ENCODE measurements at regions not wholly inside any gene's neighbourhood (a gene's known extent, or its start where the extent isn't known, plus 50 kb on each side); places are given as distances from the start of the nearest gene placed in this dataset.

DNA sequence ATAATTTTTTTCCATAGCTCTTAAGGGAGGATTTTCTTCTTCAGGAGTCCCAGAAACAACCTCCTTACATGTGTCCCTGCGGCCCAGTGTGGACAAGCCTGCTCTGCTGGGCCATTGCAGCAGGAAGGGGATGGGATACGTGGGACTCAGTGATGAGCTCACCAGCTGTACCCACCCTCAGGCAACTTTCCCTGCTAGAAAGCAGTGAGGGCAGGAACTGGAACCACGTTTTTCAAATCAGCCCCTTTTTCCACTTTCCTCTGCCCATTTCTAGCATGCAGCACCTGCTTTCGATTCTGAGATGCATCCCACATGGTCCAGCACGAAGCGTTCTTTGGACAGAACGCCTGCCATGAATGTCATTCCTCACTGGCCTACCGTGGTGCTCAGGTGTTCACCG lies 232.7 kb downstream of the KLF6 start:
- Histone ChIP-seq H3K9me3 (ENCODE audit: control insufficient read depth in 1 of 2, low read length in 2 of 2) (no peaks in the 10 kb centered on the region), H3K4me1 (ENCODE audit: control insufficient read depth in 1 of 2, insufficient read depth in 2 of 2, low read length in 2 of 2) (no peaks in the 10 kb centered on the region)

DNA sequence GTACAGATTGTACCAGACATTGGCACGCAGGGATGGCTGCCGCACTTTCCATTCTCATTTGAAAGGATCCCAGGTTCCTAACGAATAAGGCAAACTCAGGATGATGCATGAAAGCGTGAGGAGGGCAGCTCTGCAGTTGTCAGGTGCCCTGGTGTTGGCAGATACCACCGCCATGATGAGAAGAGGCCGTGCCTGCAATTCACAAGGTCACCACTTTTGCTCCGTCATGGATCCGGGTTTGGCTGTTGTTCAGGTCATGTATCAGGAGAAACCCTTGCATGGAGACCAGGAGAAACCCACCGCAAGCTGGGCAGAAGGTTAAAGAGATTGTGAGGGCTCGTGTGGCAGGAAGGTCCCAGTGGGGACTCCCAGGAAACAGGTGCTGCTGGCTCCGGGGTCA lies 233.2 kb downstream of the KLF6 start:
- Histone ChIP-seq H3K27me3 (ENCODE audit: low read depth, low read length) (no peaks in the 10 kb centered on the region), H3K36me3 (ENCODE audit: control insufficient read depth in 1 of 2, insufficient read depth in 2 of 2, low read length in 2 of 2) (no peaks in the 10 kb centered on the region), H3K4me3 (ENCODE audit: low read depth in 1 of 2, low read length in 2 of 2) (no peak overlapping the region), H3K27ac (ENCODE audit: low read length) (no peak overlapping the region), H3K4me1 (ENCODE audit: control insufficient read depth in 1 of 2, insufficient read depth in 2 of 2, low read length in 2 of 2) (no peaks in the 10 kb centered on the region), H3K9me3 (ENCODE audit: control insufficient read depth in 1 of 2, low read length in 2 of 2) (no peaks in the 10 kb centered on the region)

More for the DNA sequence above, 232.7 kb downstream of the KLF6 start:
- no peaks in the 10 kb centered on the region for H3K27me3 ChIP-seq (ENCODE audit: low read depth, low read length)
- H3K4me3 ChIP-seq (ENCODE audit: low read depth in 1 of 2, low read length in 2 of 2) = no peak overlapping the region
- no peaks in the 10 kb centered on the region for H3K36me3 ChIP-seq (ENCODE audit: control insufficient read depth in 1 of 2, insufficient read depth in 2 of 2, low read length in 2 of 2)
- H3K27ac ChIP-seq (ENCODE audit: low read length) = no peak overlapping the region

DNA sequence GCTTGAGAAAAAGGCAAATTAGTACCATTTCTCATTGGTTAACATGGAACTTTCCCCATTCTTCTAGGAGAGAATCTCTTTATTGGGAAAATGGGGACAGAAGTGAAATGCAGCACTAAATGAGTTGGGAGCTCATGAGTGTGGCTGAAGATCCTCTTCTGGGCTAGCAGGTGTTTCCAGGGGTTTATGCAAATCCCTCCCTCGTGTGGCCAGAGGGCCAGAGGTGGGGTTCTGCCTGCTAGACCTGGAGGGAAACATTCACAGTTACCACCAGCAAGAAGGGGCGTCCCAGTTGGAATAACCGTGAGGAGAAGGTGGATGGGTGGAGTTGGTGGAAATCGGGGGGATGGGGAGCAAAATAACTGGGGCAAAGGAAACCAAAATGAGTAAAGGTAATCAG lies 235.9 kb downstream of the KLF6 start:
- Histone ChIP-seq H3K4me1 (ENCODE audit: control insufficient read depth in 1 of 2, insufficient read depth in 2 of 2, low read length in 2 of 2) (no peaks in the 10 kb centered on the region), H3K9me3 (ENCODE audit: control insufficient read depth in 1 of 2, low read length in 2 of 2) (no peaks in the 10 kb centered on the region), H3K27ac (ENCODE audit: low read length) (no peak overlapping the region), H3K36me3 (ENCODE audit: control insufficient read depth in 1 of 2, insufficient read depth in 2 of 2, low read length in 2 of 2) (no peaks in the 10 kb centered on the region), H3K4me3 (ENCODE audit: low read depth in 1 of 2, low read length in 2 of 2) (no peak overlapping the region), H3K27me3 (ENCODE audit: low read depth, low read length) (no peaks in the 10 kb centered on the region)

DNA sequence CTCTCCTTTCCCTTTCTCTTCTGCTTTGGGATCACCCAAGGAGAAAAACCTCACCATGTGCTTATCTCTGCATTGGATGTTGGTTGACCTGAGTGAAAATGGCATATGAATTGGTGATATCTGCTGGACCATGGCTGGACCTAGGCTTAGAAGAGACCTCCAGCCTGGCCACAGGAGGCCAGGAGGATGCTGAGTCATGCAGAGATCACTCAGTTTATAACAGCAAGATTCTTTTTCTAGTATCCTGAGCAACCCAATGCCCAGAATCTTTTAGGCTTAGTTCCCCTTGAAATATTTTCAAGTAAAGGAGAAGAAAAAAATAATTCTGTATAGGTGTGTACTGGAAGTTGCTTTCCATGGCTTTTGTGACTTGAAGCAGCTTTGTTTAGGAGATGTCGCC lies 236.3 kb downstream of the KLF6 start:
- no peaks in the 10 kb centered on the region for H3K4me1 ChIP-seq (ENCODE audit: control insufficient read depth in 1 of 2, insufficient read depth in 2 of 2, low read length in 2 of 2)
- H3K36me3 ChIP-seq (ENCODE audit: control insufficient read depth in 1 of 2, insufficient read depth in 2 of 2, low read length in 2 of 2) = no peaks in the 10 kb centered on the region
- H3K9me3 ChIP-seq (ENCODE audit: control insufficient read depth in 1 of 2, low read length in 2 of 2) = no peaks in the 10 kb centered on the region
- H3K4me3 ChIP-seq (ENCODE audit: low read depth in 1 of 2, low read length in 2 of 2) = no peak overlapping the region
- no peaks in the 10 kb centered on the region for H3K27me3 ChIP-seq (ENCODE audit: low read depth, low read length)
- no peak overlapping the region for H3K27ac ChIP-seq (ENCODE audit: low read length)

DNA sequence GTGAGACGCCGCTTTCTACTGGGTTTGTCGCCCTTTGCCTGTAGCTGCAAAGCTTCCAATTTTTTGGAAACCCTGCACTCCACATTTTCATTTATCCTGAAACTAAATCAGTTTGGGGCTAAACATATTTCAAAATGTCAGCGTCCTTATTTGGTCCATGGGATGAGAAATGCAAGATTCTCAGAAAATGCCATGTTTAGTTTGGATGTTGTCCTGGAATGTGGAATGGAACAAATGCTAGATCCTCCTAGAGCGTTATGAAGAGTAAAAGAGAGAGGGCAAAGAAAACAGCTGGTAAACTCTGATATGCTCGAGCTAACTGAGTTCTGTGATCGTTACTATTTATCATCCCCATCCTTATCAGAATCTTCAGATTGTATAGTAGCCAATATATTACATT lies 236.9 kb downstream of the KLF6 start:
- no peaks in the 10 kb centered on the region for H3K4me1 ChIP-seq (ENCODE audit: control insufficient read depth in 1 of 2, insufficient read depth in 2 of 2, low read length in 2 of 2)
- no peaks in the 10 kb centered on the region for H3K27me3 ChIP-seq (ENCODE audit: low read depth, low read length)
- no peaks in the 10 kb centered on the region for H3K9me3 ChIP-seq (ENCODE audit: control insufficient read depth in 1 of 2, low read length in 2 of 2)
- no peaks in the 10 kb centered on the region for H3K36me3 ChIP-seq (ENCODE audit: control insufficient read depth in 1 of 2, insufficient read depth in 2 of 2, low read length in 2 of 2)
- no peak overlapping the region for H3K27ac ChIP-seq (ENCODE audit: low read length)
- no peak overlapping the region for H3K4me3 ChIP-seq (ENCODE audit: low read depth in 1 of 2, low read length in 2 of 2)

DNA sequence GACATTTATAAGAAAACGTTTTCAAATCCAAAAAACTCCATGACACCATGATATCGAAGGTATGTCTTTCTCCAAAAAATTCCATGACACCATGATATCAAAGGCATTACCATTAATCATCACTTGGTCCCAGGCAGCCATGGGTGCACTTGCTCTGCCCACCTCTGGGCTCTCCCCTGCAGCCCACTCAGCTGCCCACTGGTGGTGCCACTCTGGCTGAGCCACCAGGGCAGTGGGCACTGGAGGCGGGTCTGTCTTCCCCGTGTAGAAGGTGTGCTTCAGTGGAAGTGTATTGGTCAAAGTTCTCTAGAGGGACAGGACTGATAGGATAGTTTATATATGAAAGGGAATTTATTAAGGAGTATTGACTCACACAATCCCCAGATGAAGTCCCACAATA lies 240.4 kb downstream of the KLF6 start:
- no peaks in the 10 kb centered on the region for H3K4me1 ChIP-seq (ENCODE audit: control insufficient read depth in 1 of 2, insufficient read depth in 2 of 2, low read length in 2 of 2)
- H3K36me3 ChIP-seq (ENCODE audit: control insufficient read depth in 1 of 2, insufficient read depth in 2 of 2, low read length in 2 of 2) = no peaks in the 10 kb centered on the region
- H3K27ac ChIP-seq (ENCODE audit: low read length) = no peak overlapping the region
- H3K4me3 ChIP-seq (ENCODE audit: low read depth in 1 of 2, low read length in 2 of 2) = no peak overlapping the region
- no peaks in the 10 kb centered on the region for H3K9me3 ChIP-seq (ENCODE audit: control insufficient read depth in 1 of 2, low read length in 2 of 2)
- H3K27me3 ChIP-seq (ENCODE audit: low read depth, low read length) = no peaks in the 10 kb centered on the region

GRCh38 chr10:3542185-3542611 lies 242.8 kb downstream of the KLF6 start:
- no peaks in the 10 kb centered on the region for H3K9me3 ChIP-seq (ENCODE audit: control insufficient read depth in 1 of 2, low read length in 2 of 2)
- H3K36me3 ChIP-seq (ENCODE audit: control insufficient read depth in 1 of 2, insufficient read depth in 2 of 2, low read length in 2 of 2) = no peaks in the 10 kb centered on the region
- H3K27ac ChIP-seq (ENCODE audit: low read length) = no peak overlapping the region
- H3K27me3 ChIP-seq (ENCODE audit: low read depth, low read length) = no peaks in the 10 kb centered on the region
- peaks cover 0 to 3% of the 10 kb centered on the region in 2 donors for H3K4me1 ChIP-seq (ENCODE audit: control insufficient read depth in 1 of 2, insufficient read depth in 2 of 2, low read length in 2 of 2)
- no peak overlapping the region for H3K4me3 ChIP-seq (ENCODE audit: low read depth in 1 of 2, low read length in 2 of 2)

- Histone ChIP-seq H3K27me3 (ENCODE audit: low read depth, low read length) (no peaks in the 10 kb centered on the region), H3K36me3 (ENCODE audit: control insufficient read depth in 1 of 2, insufficient read depth in 2 of 2, low read length in 2 of 2) (no peaks in the 10 kb centered on the region), H3K9me3 (ENCODE audit: control insufficient read depth in 1 of 2, low read length in 2 of 2) (no peaks in the 10 kb centered on the region), H3K4me3 (ENCODE audit: low read depth in 1 of 2, low read length in 2 of 2) (no peak overlapping the region), H3K27ac (ENCODE audit: low read length) (peak overlapping the region; percentile 73), H3K4me1 (ENCODE audit: control insufficient read depth in 1 of 2, insufficient read depth in 2 of 2, low read length in 2 of 2) (peaks cover 0 to 3% of the 10 kb centered on the region in 2 donors)
Observed at GRCh38 chr10:3539696-3540383, 245.2 kb downstream of the KLF6 start.

- no peak overlapping the region for H3K4me3 ChIP-seq (ENCODE audit: low read depth in 1 of 2, low read length in 2 of 2)
Observed at GRCh38 chr10:3538656-3539531, 246.1 kb downstream of the KLF6 start.

GRCh38 chr10:3538291-3538655 lies 246.7 kb downstream of the KLF6 start:
- H3K27me3 ChIP-seq (ENCODE audit: low read depth, low read length) = no peaks in the 10 kb centered on the region
- peaks cover 0 to 3% of the 10 kb centered on the region in 2 donors for H3K4me1 ChIP-seq (ENCODE audit: control insufficient read depth in 1 of 2, insufficient read depth in 2 of 2, low read length in 2 of 2)
- peak overlapping the region; percentile 62 for H3K27ac ChIP-seq (ENCODE audit: low read length)
- no peaks in the 10 kb centered on the region for H3K36me3 ChIP-seq (ENCODE audit: control insufficient read depth in 1 of 2, insufficient read depth in 2 of 2, low read length in 2 of 2)
- no peaks in the 10 kb centered on the region for H3K9me3 ChIP-seq (ENCODE audit: control insufficient read depth in 1 of 2, low read length in 2 of 2)
- H3K4me3 ChIP-seq (ENCODE audit: low read depth in 1 of 2, low read length in 2 of 2) = no peak overlapping the region

More at GRCh38 chr10:3538656-3539531, 246.1 kb downstream of the KLF6 start:
- Histone ChIP-seq H3K27me3 (ENCODE audit: low read depth, low read length) (no peaks in the 10 kb centered on the region), H3K27ac (ENCODE audit: low read length) (peak overlapping the region; percentile 73), H3K9me3 (ENCODE audit: control insufficient read depth in 1 of 2, low read length in 2 of 2) (no peaks in the 10 kb centered on the region), H3K36me3 (ENCODE audit: control insufficient read depth in 1 of 2, insufficient read depth in 2 of 2, low read length in 2 of 2) (no peaks in the 10 kb centered on the region), H3K4me1 (ENCODE audit: control insufficient read depth in 1 of 2, insufficient read depth in 2 of 2, low read length in 2 of 2) (peaks cover 0 to 3% of the 10 kb centered on the region in 2 donors)

GRCh38 chr10:3537518-3537917 lies 247.5 kb downstream of the KLF6 start:
- Histone ChIP-seq H3K4me1 (ENCODE audit: control insufficient read depth in 1 of 2, insufficient read depth in 2 of 2, low read length in 2 of 2) (peaks cover 0 to 3% of the 10 kb centered on the region in 2 donors), H3K36me3 (ENCODE audit: control insufficient read depth in 1 of 2, insufficient read depth in 2 of 2, low read length in 2 of 2) (no peaks in the 10 kb centered on the region), H3K4me3 (ENCODE audit: low read depth in 1 of 2, low read length in 2 of 2) (no peak overlapping the region), H3K27ac (ENCODE audit: low read length) (no peak overlapping the region), H3K9me3 (ENCODE audit: control insufficient read depth in 1 of 2, low read length in 2 of 2) (no peaks in the 10 kb centered on the region), H3K27me3 (ENCODE audit: low read depth, low read length) (no peaks in the 10 kb centered on the region)
